ENCODE measurements at regions not wholly inside any gene's neighbourhood (a gene's known extent, or its start where the extent isn't known, plus 50 kb on each side); places are given as distances from the start of the nearest gene placed in this dataset.

GRCh38 chr9:89732295-89732938 lies 127.6 kb downstream of the GADD45G start (continued):
- TF ChIP-seq SP1 (IDR thresholded peaks at IDR 0.05; ENCODE audit: low read depth, low read length): no peak
- no peak for TF ChIP-seq RFX5 (IDR thresholded peaks at IDR 0.05; ENCODE audit: borderline replicate concordance, low read depth, low read length)
- TF ChIP-seq YY1 (IDR thresholded peaks at IDR 0.05; ENCODE audit: low read depth, low read length): no peak
- TF ChIP-seq TAF1 (IDR thresholded peaks at IDR 0.05; ENCODE audit: low read depth, low read length): no peak
- TF ChIP-seq EGR1 (IDR thresholded peaks at IDR 0.05; ENCODE audit: borderline replicate concordance, low read depth, low read length): no peak

All from H1 (cell line).